SK-N-SH (cell line): ENCODE measurements at regions not wholly inside any gene's neighbourhood (a gene's known extent, or its start where the extent isn't known, plus 50 kb on each side); places are given as distances from the start of the nearest gene placed in this dataset.

Experiments
- CTCF ChIA-PET: fragments of 300-600, 350-600 bp; formaldehyde crosslinking; extraction: SDS; loops from one replicate; lab custom pipeline; 2021; lab: Yijun Ruan, JAX
- POLR2A ChIA-PET: fragments of 350-600 bp; sonication (Branson Sonifier 250); formaldehyde crosslinking; extraction: SDS; loops from one replicate; lab custom pipeline; 2020; ENCODE audit warnings: antibody characterized with exemption, inconsistent platforms; lab: Yijun Ruan, JAX
- DNase-seq: peaks from one replicate; pipeline ENCODE4 v3.0.0; 2012
- H2AFZ ChIP-seq: fragments of 200-600 bp; sonication (generic); 2 replicates; pipeline ENCODE4 v1.8.1; 2016; ENCODE audit warnings: antibody characterized with exemption, mild to moderate bottlenecking, low read depth
- H3F3A ChIP-seq: fragments of 200-600 bp; sonication (generic); replicated peaks from 2 replicates; pipeline ENCODE3; 2016; ENCODE audit warnings: antibody characterized with exemption, mild to moderate bottlenecking; ENCODE audit not compliant: insufficient read depth
- H3K27ac ChIP-seq, 2 experiments: fragments of 200-500 bp in 1 of 2; fragments of 200-600 bp in 1 of 2; sonication (Bioruptor generic) in 1 of 2; sonication (generic), shearing (Covaris generic) in 1 of 2; 2 replicates each; pipeline versions ENCODE4 v1.5.1 to v1.6.1; 2014 to 2016; ENCODE audit warnings: low read depth in 2 of 2, inconsistent platforms in 1 of 2, low read length in 1 of 2, mild to moderate bottlenecking in 1 of 2, mixed read lengths in 1 of 2
- H3K27me3 ChIP-seq: fragments of 200-600 bp; sonication (generic), shearing (Covaris generic); 2 replicates; pipeline ENCODE4 v1.6.1; 2016; ENCODE audit warnings: mixed run types; ENCODE audit not compliant: insufficient read depth
- H3K36me3 ChIP-seq, 2 experiments: fragments of 200-500 bp in 1 of 2; fragments of 200-600 bp in 1 of 2; sonication (Bioruptor generic) in 1 of 2; sonication (generic) in 1 of 2; replicated peaks in 1 of 2; 2 replicates each; pipeline versions ENCODE3 to v1.5.1; 2014 to 2016; ENCODE audit warnings: low read length in 1 of 2, mild to moderate bottlenecking in 1 of 2; ENCODE audit not compliant: insufficient read depth in 2 of 2, control insufficient read depth in 1 of 2
- H3K4me1 ChIP-seq, 2 experiments: fragments of 200-500 bp in 1 of 2; fragments of 200-600 bp in 1 of 2; sonication (Bioruptor generic) in 1 of 2; sonication (generic), shearing (Covaris generic) in 1 of 2; 2 replicates each; pipeline versions ENCODE4 v1.5.1 to v1.6.1; 2014 to 2016; ENCODE audit warnings: low read depth in 1 of 2, low read length in 1 of 2, mixed run types in 1 of 2; ENCODE audit not compliant: insufficient read depth in 2 of 2, control insufficient read depth in 1 of 2
- H3K4me2 ChIP-seq: fragments of 200-600 bp; sonication (generic), shearing (Covaris generic); 2 replicates; pipeline ENCODE4 v1.6.1; 2017; ENCODE audit warnings: mixed run types
- H3K4me3 ChIP-seq, 2 experiments: fragments of 200-500 bp in 1 of 2; fragments of 200-600 bp in 1 of 2; sonication (Bioruptor generic) in 1 of 2; sonication (generic), shearing (Covaris generic) in 1 of 2; 2 replicates each; pipeline versions ENCODE4 v1.5.1 to v1.8.1; 2014 to 2016; ENCODE audit warnings: low read depth in 2 of 2, inconsistent platforms in 1 of 2, low read length in 1 of 2, mild to moderate bottlenecking in 1 of 2, mixed read lengths in 1 of 2, moderate library complexity in 1 of 2
- H3K79me2 ChIP-seq: fragments of 200-600 bp; sonication (generic); 2 replicates; pipeline ENCODE4 v1.8.1; 2017; ENCODE audit warnings: mild to moderate bottlenecking; ENCODE audit not compliant: insufficient read depth
- H3K9ac ChIP-seq: fragments of 200-600 bp; sonication (generic); 2 replicates; pipeline ENCODE4 v1.6.1; 2017; ENCODE audit warnings: mixed run types
- H3K9me2 ChIP-seq: fragments of 200-600 bp; sonication (generic); 2 replicates; pipeline ENCODE4 v1.6.1; 2017; ENCODE audit warnings: mixed run types
- H3K9me3 ChIP-seq: fragments of 200-600 bp; sonication (generic); 2 replicates; pipeline ENCODE4 v1.6.1; 2017; ENCODE audit warnings: mixed run types, mild to moderate bottlenecking, moderate library complexity
- H4K20me1 ChIP-seq: fragments of 200-600 bp; sonication (generic); 2 replicates; pipeline ENCODE4 v1.6.1; 2017; ENCODE audit warnings: mild to moderate bottlenecking, mixed run types; ENCODE audit not compliant: insufficient read depth
- ELF1 ChIP-seq: IDR thresholded peaks from 2 replicates; pipeline ENCODE4 v1.4.0; 2012
- EP300 ChIP-seq, 2 experiments: IDR thresholded peaks; 2 replicates each; pipeline versions ENCODE4 v1.4.0 to v1.6.1; 2012; ENCODE audit warnings: borderline replicate concordance in 1 of 2, low read depth in 1 of 2, low read length in 1 of 2
- FOSL2 ChIP-seq: IDR thresholded peaks from 2 replicates; pipeline ENCODE4 v1.4.0; 2012; ENCODE audit warnings: low read depth, mild to moderate bottlenecking, moderate library complexity, borderline replicate concordance
- GABPA ChIP-seq: IDR thresholded peaks from 2 replicates; pipeline ENCODE4 v1.4.0; 2012; ENCODE audit warnings: low read depth, mild to moderate bottlenecking
- JUND ChIP-seq: IDR thresholded peaks from 2 replicates; pipeline ENCODE4 v1.4.0; 2012
- MXI1 ChIP-seq: IDR thresholded peaks from 2 replicates; pipeline ENCODE4 v1.6.1; 2012; ENCODE audit warnings: mild to moderate bottlenecking, low read depth, low read length, improper control_type of control experiment
- NFIC ChIP-seq: IDR thresholded peaks from 2 replicates; pipeline ENCODE4 v1.4.0; 2012; ENCODE audit warnings: borderline replicate concordance
- POLR2AphosphoS5 ChIP-seq: IDR thresholded peaks from 2 replicates; pipeline ENCODE4 v1.6.1; 2012; ENCODE audit warnings: low read depth, low read length
- RAD21 ChIP-seq: IDR thresholded peaks from 2 replicates; pipeline ENCODE4 v1.6.1; 2012; ENCODE audit warnings: mild to moderate bottlenecking, low read length
- RCOR1 ChIP-seq: fragments of 150-350 bp; IDR thresholded peaks from 2 replicates; pipeline ENCODE4 v1.6.1; 2017; ENCODE audit warnings: antibody characterized with exemption, low read length
- RXRA ChIP-seq: IDR thresholded peaks from 2 replicates; pipeline ENCODE4 v1.4.0; 2012; ENCODE audit warnings: low read depth, mild to moderate bottlenecking, borderline replicate concordance
- SMC3 ChIP-seq: IDR thresholded peaks from 2 replicates; pipeline ENCODE4 v1.6.1; 2012; ENCODE audit warnings: low read depth, low read length, improper control_type of control experiment
- TEAD4 ChIP-seq: IDR thresholded peaks from 2 replicates; pipeline ENCODE4 v1.4.0; 2012; ENCODE audit warnings: mild to moderate bottlenecking, borderline replicate concordance; ENCODE audit not compliant: insufficient read depth
- WGBS: methylation state at CpG from one replicate; pipeline ENCODE4 v1.1.6; 2017; ENCODE audit warnings: low lambda C conversion rate; 5-methylcytosine and 5-hydroxymethylcytosine counted together
- TF ChIP-seq, protein P1 (sequence below): IDR thresholded peaks from 2 replicates; pipeline ENCODE4 v1.6.1; 2012; ENCODE audit warnings: mild to moderate bottlenecking, low read depth, low read length, moderate library complexity
- TF ChIP-seq, protein P2 (sequence below): IDR thresholded peaks from 2 replicates; pipeline ENCODE4 v1.4.0; 2012; ENCODE audit warnings: low read depth, borderline replicate concordance

DNA sequence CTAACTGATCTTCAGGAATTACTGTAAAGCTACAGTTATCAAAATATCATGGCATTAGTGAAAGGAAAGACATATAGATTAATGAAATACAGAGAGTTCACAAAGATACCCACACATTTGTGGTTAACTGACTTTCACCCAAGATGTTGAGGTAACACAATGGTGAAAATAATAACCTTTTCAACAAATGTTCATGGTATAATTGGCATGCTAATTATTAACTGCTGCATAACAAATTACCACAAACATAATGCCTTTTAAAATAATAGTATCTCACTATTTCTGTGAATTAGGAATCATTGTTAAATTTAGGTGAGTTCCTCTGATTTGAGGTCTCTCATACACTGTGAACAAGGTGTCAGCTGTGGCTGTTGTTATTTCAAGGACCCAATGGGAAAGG is 1493.1 kb upstream of the ACVR2A start:
- DNase-seq: no peak
- no peaks in the 10 kb centered on the region for H3F3A ChIP-seq
- no peaks in the 10 kb centered on the region for H3K36me3 ChIP-seq
- no peak for TF ChIP-seq SMC3
- TF ChIP-seq RXRA: no peak
- no peak for TF ChIP-seq GABPA
- no peak for TF ChIP-seq EP300 (IDR thresholded peaks at IDR 0.05; ENCODE audit: borderline replicate concordance in 1 of 2, low read depth in 1 of 2, low read length in 1 of 2)
- TF ChIP-seq JUND: no peak
- no peak for TF ChIP-seq RAD21
- no peak for TF ChIP-seq FOSL2
- TF ChIP-seq RCOR1: no peak
- TF ChIP-seq NFIC: no peak
- no peaks in the 10 kb centered on the region for H3K9me2 ChIP-seq
- no peaks in the 10 kb centered on the region for H3K4me1 ChIP-seq
- no peaks in the 10 kb centered on the region for H3K27me3 ChIP-seq
- H3K4me2 ChIP-seq: no peak overlapping the region
- CTCF ChIA-PET: interaction anchor here (0.7 kb wide), 1 partner anchor 18 kb away, joined by 3 read pairs; no protein-coding TSS in a partner anchor
- no peaks in the 10 kb centered on the region for H3K9me3 ChIP-seq
- no peak overlapping the region for H3K27ac ChIP-seq
- no peak overlapping the region for H3K9ac ChIP-seq
- H3K4me3 ChIP-seq: no peak overlapping the region
- H2AFZ ChIP-seq: no peak overlapping the region
- H4K20me1 ChIP-seq: no peaks in the 10 kb centered on the region
- POLR2A ChIA-PET: no interaction called here
- no peaks in the 10 kb centered on the region for H3K79me2 ChIP-seq

DNA sequence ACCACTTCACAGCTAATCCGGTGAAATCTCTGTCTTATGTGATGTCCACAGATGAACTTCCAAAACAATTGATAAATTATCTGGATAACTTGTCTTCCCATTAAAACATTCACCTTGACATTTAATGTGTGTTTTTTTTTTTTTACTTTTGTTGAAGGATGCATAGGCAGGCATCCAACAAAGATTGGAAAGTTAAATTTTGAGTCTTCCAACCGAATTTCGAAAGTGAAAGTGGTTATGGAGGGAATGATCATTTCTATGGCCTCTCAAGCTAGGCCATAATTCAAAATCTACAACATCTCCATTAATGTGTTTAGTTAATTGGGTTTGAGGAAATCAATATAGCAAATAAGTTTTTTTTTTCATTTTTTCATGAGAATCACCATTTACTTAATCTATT is 1495.5 kb upstream of the ACVR2A start:
- H2AFZ ChIP-seq: peak overlapping the region; percentile 50
- DNase-seq: no peak

GRCh38 chr2:146324951-146325350 is 1519.9 kb upstream of the ACVR2A start:
- Histone ChIP-seq H3K4me3 (no peak overlapping the region), H3K9me2 (no peaks in the 10 kb centered on the region), H4K20me1 (no peaks in the 10 kb centered on the region), H3K27ac (no peak overlapping the region), H3K9me3 (no peaks in the 10 kb centered on the region), H3K4me2 (no peak overlapping the region), H3K36me3 (no peaks in the 10 kb centered on the region), H2AFZ (no peak overlapping the region), H3K27me3 (no peaks in the 10 kb centered on the region), H3F3A (no peaks in the 10 kb centered on the region), H3K79me2 (no peaks in the 10 kb centered on the region), H3K4me1 (no peaks in the 10 kb centered on the region; a peak in 1 of 4 replicates), H3K9ac (no peak overlapping the region)
- DNase-seq: no peak
- 90% methylated on average over 2 of the region's 2 CpGs for WGBS
- CTCF ChIA-PET: no interaction called here
- TF ChIP-seq TEAD4: no peak
- no peak for TF ChIP-seq MXI1
- TF ChIP-seq ELF1: no peak
- TF ChIP-seq, protein P1, sequence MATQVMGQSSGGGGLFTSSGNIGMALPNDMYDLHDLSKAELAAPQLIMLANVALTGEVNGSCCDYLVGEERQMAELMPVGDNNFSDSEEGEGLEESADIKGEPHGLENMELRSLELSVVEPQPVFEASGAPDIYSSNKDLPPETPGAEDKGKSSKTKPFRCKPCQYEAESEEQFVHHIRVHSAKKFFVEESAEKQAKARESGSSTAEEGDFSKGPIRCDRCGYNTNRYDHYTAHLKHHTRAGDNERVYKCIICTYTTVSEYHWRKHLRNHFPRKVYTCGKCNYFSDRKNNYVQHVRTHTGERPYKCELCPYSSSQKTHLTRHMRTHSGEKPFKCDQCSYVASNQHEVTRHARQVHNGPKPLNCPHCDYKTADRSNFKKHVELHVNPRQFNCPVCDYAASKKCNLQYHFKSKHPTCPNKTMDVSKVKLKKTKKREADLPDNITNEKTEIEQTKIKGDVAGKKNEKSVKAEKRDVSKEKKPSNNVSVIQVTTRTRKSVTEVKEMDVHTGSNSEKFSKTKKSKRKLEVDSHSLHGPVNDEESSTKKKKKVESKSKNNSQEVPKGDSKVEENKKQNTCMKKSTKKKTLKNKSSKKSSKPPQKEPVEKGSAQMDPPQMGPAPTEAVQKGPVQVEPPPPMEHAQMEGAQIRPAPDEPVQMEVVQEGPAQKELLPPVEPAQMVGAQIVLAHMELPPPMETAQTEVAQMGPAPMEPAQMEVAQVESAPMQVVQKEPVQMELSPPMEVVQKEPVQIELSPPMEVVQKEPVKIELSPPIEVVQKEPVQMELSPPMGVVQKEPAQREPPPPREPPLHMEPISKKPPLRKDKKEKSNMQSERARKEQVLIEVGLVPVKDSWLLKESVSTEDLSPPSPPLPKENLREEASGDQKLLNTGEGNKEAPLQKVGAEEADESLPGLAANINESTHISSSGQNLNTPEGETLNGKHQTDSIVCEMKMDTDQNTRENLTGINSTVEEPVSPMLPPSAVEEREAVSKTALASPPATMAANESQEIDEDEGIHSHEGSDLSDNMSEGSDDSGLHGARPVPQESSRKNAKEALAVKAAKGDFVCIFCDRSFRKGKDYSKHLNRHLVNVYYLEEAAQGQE: no peak
- TF ChIP-seq GABPA: no peak
- no peak for TF ChIP-seq NFIC
- no peak for TF ChIP-seq POLR2AphosphoS5
- POLR2A ChIA-PET: no interaction called here

More for the DNA sequence above, 1495.5 kb upstream of the ACVR2A start:
- no peaks in the 10 kb centered on the region for H3K36me3 ChIP-seq
- CTCF ChIA-PET: no interaction called here
- no peaks in the 10 kb centered on the region for H3F3A ChIP-seq
- H3K27me3 ChIP-seq: no peaks in the 10 kb centered on the region
- no peaks in the 10 kb centered on the region for H3K79me2 ChIP-seq
- no peak overlapping the region for H3K27ac ChIP-seq
- no peaks in the 10 kb centered on the region for H3K9me3 ChIP-seq
- no peaks in the 10 kb centered on the region for H4K20me1 ChIP-seq
- no peaks in the 10 kb centered on the region for H3K9me2 ChIP-seq
- H3K4me2 ChIP-seq: peak overlapping the region; percentile 14
- TF ChIP-seq, protein P2, sequence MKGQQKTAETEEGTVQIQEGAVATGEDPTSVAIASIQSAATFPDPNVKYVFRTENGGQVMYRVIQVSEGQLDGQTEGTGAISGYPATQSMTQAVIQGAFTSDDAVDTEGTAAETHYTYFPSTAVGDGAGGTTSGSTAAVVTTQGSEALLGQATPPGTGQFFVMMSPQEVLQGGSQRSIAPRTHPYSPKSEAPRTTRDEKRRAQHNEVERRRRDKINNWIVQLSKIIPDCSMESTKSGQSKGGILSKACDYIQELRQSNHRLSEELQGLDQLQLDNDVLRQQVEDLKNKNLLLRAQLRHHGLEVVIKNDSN: no peak
- TF ChIP-seq, all 33 proteins: peak for 0
- Histone ChIP-seq H3K4me1 (no peaks in the 10 kb centered on the region), H3K4me3 (no peak overlapping the region; a peak in 1 of 4 replicates), H3K9ac (no peak overlapping the region)
- POLR2A ChIA-PET: no interaction called here
- WGBS: 30% methylated on average over 3 of the region's 3 CpGs
